Endodermal cell (in vitro differentiated cells): ENCODE measurements at regions not wholly inside any gene's neighbourhood (a gene's known extent, or its start where the extent isn't known, plus 50 kb on each side); places are given as distances from the start of the nearest gene placed in this dataset.

Source experiments
- DNase-seq: peaks from one replicate; pipeline ENCODE4 v3.0.0-alpha.2; 2017
- H3K27ac ChIP-seq: 2 replicates; pipeline ENCODE4 v1.5.1; 2013; ENCODE audit warnings: mild to moderate bottlenecking, low read depth, low read length, moderate library complexity
- H3K27me3 ChIP-seq: 2 replicates; pipeline ENCODE4 v1.6.1; 2013; ENCODE audit warnings: mild to moderate bottlenecking, low read length, moderate library complexity; ENCODE audit not compliant: insufficient read depth, control insufficient read depth, poor library complexity, severe bottlenecking
- H3K36me3 ChIP-seq: 2 replicates; pipeline ENCODE4 v1.7.0; 2013; ENCODE audit warnings: mild to moderate bottlenecking, low read length, moderate library complexity; ENCODE audit not compliant: control insufficient read depth, insufficient read depth
- H3K4me1 ChIP-seq: one replicate; pipeline ENCODE4 v1.7.0; 2013; ENCODE audit warnings: low read length; ENCODE audit not compliant: control insufficient read depth, insufficient read depth
- H3K4me3 ChIP-seq: 2 replicates; pipeline ENCODE4 v1.5.1; 2013; ENCODE audit warnings: mild to moderate bottlenecking, low read length, moderate library complexity
- H3K9ac ChIP-seq: 2 replicates; pipeline ENCODE4 v1.6.1; 2013; ENCODE audit warnings: mild to moderate bottlenecking, low read length, moderate library complexity; ENCODE audit not compliant: poor library complexity, severe bottlenecking; ENCODE audit errors: extremely low read depth
- H3K9me3 ChIP-seq: 2 replicates; pipeline ENCODE4 v1.6.1; 2013; ENCODE audit warnings: mild to moderate bottlenecking, low read length, moderate library complexity; ENCODE audit not compliant: control insufficient read depth
- H3K27ac Mint-ChIP-seq: 2 replicates; pipeline ENCODE4 v1.8.0; 2020; ENCODE audit warnings: mixed read lengths
- H3K27me3 Mint-ChIP-seq: 2 replicates; pipeline ENCODE4 v1.8.0; 2021; ENCODE audit warnings: mild to moderate bottlenecking, mixed read lengths; ENCODE audit not compliant: insufficient read depth
- H3K36me3 Mint-ChIP-seq: 2 replicates; pipeline ENCODE4 v1.8.0; 2020; ENCODE audit warnings: low read depth, mixed read lengths
- H3K4me1 Mint-ChIP-seq: 2 replicates; pipeline ENCODE4 v1.8.0; 2020; ENCODE audit warnings: mixed read lengths
- H3K4me3 Mint-ChIP-seq: 2 replicates; pipeline ENCODE4 v1.8.0; 2020; ENCODE audit warnings: mild to moderate bottlenecking, moderate library complexity, mixed read lengths
- H3K9me3 Mint-ChIP-seq: 2 replicates; pipeline ENCODE4 v1.8.0; 2020; ENCODE audit warnings: mild to moderate bottlenecking, mixed read lengths
- WGBS, 2 experiments: methylation state at CpG; one replicate each; pipeline versions ENCODE4 v1.1.5 to v1.1.7; 2013; ENCODE audit warnings: missing lambda C conversion rate in 2 of 2, mixed read lengths in 1 of 2; ENCODE audit not compliant: insufficient coverage in 1 of 2, insufficient read length in 1 of 2; 5-methylcytosine and 5-hydroxymethylcytosine counted together
- TF ChIP-seq, protein P1 (sequence below): fragments of 200-600 bp; sonication (generic); conservative IDR thresholded peaks from 2 replicates; pipeline ENCODE4 v1.5.0; 2021; ENCODE audit warnings: antibody characterized with exemption, mild to moderate bottlenecking

DNA sequence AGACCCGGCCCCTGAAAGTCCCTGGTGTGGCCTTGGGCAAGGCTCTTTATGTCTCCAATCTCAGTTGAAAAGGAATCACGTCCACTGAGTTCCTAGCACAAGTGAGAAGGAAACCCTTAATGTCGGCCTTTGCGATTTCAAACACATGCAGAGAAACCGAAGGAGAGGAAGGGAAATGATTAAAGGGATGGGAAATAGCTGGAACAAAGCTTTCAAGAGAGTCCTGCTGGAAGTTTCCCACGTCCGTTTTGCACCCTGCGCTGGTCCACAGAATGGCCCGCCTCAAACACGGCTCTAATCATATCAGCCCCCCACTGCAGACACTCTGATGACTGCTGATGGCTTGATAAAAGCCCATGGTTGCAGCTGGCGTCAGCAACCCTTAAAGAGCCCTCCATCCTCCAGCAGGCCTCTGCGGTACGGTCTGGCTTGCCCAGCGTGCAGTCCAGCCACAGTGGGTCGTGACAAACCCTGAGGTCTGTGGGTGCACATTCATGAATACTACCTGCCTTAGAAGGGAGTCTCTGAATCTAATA lies 765.5 kb upstream of the EEF2KMT start:
- no peaks in the 10 kb centered on the region for H3K9me3 Mint-ChIP-seq
- no peak overlapping the region for H3K4me3 Mint-ChIP-seq
- TF ChIP-seq, protein P1, sequence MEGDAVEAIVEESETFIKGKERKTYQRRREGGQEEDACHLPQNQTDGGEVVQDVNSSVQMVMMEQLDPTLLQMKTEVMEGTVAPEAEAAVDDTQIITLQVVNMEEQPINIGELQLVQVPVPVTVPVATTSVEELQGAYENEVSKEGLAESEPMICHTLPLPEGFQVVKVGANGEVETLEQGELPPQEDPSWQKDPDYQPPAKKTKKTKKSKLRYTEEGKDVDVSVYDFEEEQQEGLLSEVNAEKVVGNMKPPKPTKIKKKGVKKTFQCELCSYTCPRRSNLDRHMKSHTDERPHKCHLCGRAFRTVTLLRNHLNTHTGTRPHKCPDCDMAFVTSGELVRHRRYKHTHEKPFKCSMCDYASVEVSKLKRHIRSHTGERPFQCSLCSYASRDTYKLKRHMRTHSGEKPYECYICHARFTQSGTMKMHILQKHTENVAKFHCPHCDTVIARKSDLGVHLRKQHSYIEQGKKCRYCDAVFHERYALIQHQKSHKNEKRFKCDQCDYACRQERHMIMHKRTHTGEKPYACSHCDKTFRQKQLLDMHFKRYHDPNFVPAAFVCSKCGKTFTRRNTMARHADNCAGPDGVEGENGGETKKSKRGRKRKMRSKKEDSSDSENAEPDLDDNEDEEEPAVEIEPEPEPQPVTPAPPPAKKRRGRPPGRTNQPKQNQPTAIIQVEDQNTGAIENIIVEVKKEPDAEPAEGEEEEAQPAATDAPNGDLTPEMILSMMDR: no peak
- H3K36me3 ChIP-seq: no peaks in the 10 kb centered on the region
- WGBS, 2 experiments: 93 to 94% methylated on average over 12 to 15 of the region's 15 CpGs
- peaks cover 6% of the 10 kb centered on the region for H3K4me1 ChIP-seq
- no peak overlapping the region for H3K9ac ChIP-seq
- H3K27me3 ChIP-seq: peaks cover 26% of the 10 kb centered on the region
- H3K4me3 ChIP-seq: no peak overlapping the region
- no peak for DNase-seq
- H3K27me3 Mint-ChIP-seq: peaks cover 60% of the 10 kb centered on the region
- H3K4me1 Mint-ChIP-seq: peaks cover 22% of the 10 kb centered on the region
- H3K9me3 ChIP-seq: no peaks in the 10 kb centered on the region
- no peaks in the 10 kb centered on the region for H3K36me3 Mint-ChIP-seq
- no peak overlapping the region for H3K27ac Mint-ChIP-seq
- no peak overlapping the region for H3K27ac ChIP-seq

DNA sequence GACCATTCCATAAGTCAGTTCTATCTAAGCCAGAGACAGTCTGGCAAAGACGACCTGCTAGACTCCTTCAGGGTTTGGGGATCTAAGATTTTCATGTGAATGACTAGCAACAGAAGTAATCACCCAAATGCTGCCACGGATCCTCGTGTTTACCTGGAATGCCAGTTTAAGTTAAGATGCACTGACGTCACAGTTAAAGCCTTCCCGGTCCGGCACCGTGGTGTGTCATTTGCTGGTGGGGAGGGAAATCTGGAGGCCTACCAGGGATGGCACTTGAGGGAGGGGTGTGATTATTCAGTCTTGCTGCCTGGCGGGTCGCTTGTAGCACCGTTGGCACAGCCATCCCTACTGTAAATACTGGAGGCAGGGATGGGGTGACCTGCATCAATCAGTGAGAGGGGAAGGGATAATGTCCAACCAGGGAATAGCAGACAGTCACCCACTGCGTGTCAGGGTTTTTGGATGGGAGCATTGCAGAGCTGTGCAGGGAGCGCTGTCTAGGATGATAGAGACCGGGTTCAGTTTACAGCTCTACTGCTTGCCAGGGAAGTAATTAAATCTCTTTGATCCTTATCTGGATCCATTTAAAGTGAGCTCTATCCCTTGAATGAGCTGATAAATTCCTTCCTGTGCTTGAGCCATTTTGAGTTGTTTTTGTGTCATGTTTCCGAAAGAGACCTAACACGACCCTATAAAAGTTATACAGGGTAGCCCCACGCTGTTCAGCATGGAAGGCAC lies 764.7 kb upstream of the EEF2KMT start:
- H3K27me3 Mint-ChIP-seq: peaks cover 60% of the 10 kb centered on the region
- H3K4me1 Mint-ChIP-seq: peaks cover 22% of the 10 kb centered on the region
- WGBS, 2 experiments: 86 to 87% methylated on average over 14 to 16 of the region's 16 CpGs
- no peak overlapping the region for H3K4me3 Mint-ChIP-seq
- no peaks in the 10 kb centered on the region for H3K9me3 ChIP-seq
- no peak for DNase-seq
- H3K4me1 ChIP-seq: peaks cover 6% of the 10 kb centered on the region
- H3K9ac ChIP-seq: no peak overlapping the region
- no peaks in the 10 kb centered on the region for H3K9me3 Mint-ChIP-seq
- H3K36me3 ChIP-seq: no peaks in the 10 kb centered on the region
- TF ChIP-seq, protein P1: no peak
- no peak overlapping the region for H3K27ac ChIP-seq
- H3K27me3 ChIP-seq: peaks cover 26% of the 10 kb centered on the region
- H3K36me3 Mint-ChIP-seq: no peaks in the 10 kb centered on the region
- no peak overlapping the region for H3K4me3 ChIP-seq
- H3K27ac Mint-ChIP-seq: no peak overlapping the region

DNA sequence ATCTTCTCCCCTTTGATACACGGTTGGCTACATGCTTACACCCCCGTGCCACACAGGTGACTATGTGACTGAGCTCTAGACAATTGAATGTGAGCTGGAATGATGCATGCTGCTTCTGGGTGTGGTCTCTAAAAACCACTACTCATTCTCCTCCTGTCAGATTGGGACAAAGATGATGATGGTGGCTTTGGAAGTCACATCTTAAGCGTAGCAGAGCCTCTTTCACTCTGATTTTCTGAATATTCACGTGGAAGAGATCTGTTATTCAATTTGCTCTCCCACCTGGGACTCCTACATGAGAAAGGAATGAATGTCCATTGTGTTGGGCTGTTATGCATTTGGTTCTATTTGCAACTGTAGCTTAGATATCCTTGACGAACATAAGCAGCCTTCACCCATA lies 763.6 kb upstream of the EEF2KMT start:
- WGBS, 2 experiments: 71 to 86% methylated on average over 1 to 4 of the region's 5 CpGs
- peaks cover 60% of the 10 kb centered on the region for H3K27me3 Mint-ChIP-seq

More for the DNA sequence above, 763.6 kb upstream of the EEF2KMT start:
- Histone ChIP-seq H3K36me3 (no peaks in the 10 kb centered on the region), H3K27ac (no peak overlapping the region), H3K9ac (no peak overlapping the region), H3K9me3 (no peaks in the 10 kb centered on the region), H3K4me1 (peaks cover 6% of the 10 kb centered on the region), H3K4me3 (no peak overlapping the region), H3K27me3 (peaks cover 26% of the 10 kb centered on the region)
- TF ChIP-seq, protein P1: no peak
- Mint-ChIP-seq H3K9me3 (no peaks in the 10 kb centered on the region), H3K4me1 (peaks cover 22% of the 10 kb centered on the region), H3K4me3 (no peak overlapping the region), H3K36me3 (no peaks in the 10 kb centered on the region), H3K27ac (no peak overlapping the region)
- no peak for DNase-seq
